ENCODE measurements at regions not wholly inside any gene's neighbourhood (a gene's known extent, or its start where the extent isn't known, plus 50 kb on each side); places are given as distances from the start of the nearest gene placed in this dataset.

- H3K4me3 Mint-ChIP-seq, result no peak overlapping the region
- H3K27me3 Mint-ChIP-seq (ENCODE audit: low read depth), result peaks cover 70% of the 10 kb centered on the region
- no peak for TF ChIP-seq CTCF (conservative IDR thresholded peaks at IDR 0.05)
- H3K9me3 Mint-ChIP-seq, result no peaks in the 10 kb centered on the region
- no peak for DNase-seq (ENCODE audit: low read depth, low spot score)
- peaks cover 17% of the 10 kb centered on the region for H3K4me1 Mint-ChIP-seq
- no peak overlapping the region for H3K27ac Mint-ChIP-seq (ENCODE audit: unreplicated experiment)
- H3K36me3 Mint-ChIP-seq (ENCODE audit: low read depth), result no peaks in the 10 kb centered on the region
These were observed 107.6 kb downstream of the ZNF280B start for GRCh38 chr22:22400964-22401363.

GRCh38 chr22:22401381-22401780 is 107.2 kb downstream of the ZNF280B start:
- Mint-ChIP-seq H3K4me3 (no peak overlapping the region), H3K27ac (ENCODE audit: unreplicated experiment) (no peak overlapping the region), H3K36me3 (ENCODE audit: low read depth) (no peaks in the 10 kb centered on the region), H3K9me3 (no peaks in the 10 kb centered on the region), H3K27me3 (ENCODE audit: low read depth) (peaks cover 74% of the 10 kb centered on the region), H3K4me1 (peaks cover 17% of the 10 kb centered on the region)
- DNase-seq (ENCODE audit: low read depth, low spot score), result no peak
- TF ChIP-seq CTCF (conservative IDR thresholded peaks at IDR 0.05), result no peak

GRCh38 chr22:22403306-22403705 is 105.2 kb downstream of the ZNF280B start:
- no peaks in the 10 kb centered on the region for H3K36me3 Mint-ChIP-seq (ENCODE audit: low read depth)
- H3K4me1 Mint-ChIP-seq, result no peaks in the 10 kb centered on the region
- peaks cover 80% of the 10 kb centered on the region for H3K27me3 Mint-ChIP-seq (ENCODE audit: low read depth)
- no peak overlapping the region for H3K4me3 Mint-ChIP-seq
- no peak for DNase-seq (ENCODE audit: low read depth, low spot score)
- TF ChIP-seq CTCF (conservative IDR thresholded peaks at IDR 0.05), result no peak
- H3K27ac Mint-ChIP-seq (ENCODE audit: unreplicated experiment), result no peak overlapping the region
- H3K9me3 Mint-ChIP-seq, result no peaks in the 10 kb centered on the region

GRCh38 chr22:22403771-22404170 is 104.8 kb downstream of the ZNF280B start:
- Mint-ChIP-seq H3K27ac (ENCODE audit: unreplicated experiment) (no peak overlapping the region), H3K4me3 (no peak overlapping the region), H3K9me3 (no peaks in the 10 kb centered on the region), H3K4me1 (no peaks in the 10 kb centered on the region), H3K36me3 (ENCODE audit: low read depth) (no peaks in the 10 kb centered on the region), H3K27me3 (ENCODE audit: low read depth) (peaks cover 85% of the 10 kb centered on the region)
- no peak for TF ChIP-seq CTCF (conservative IDR thresholded peaks at IDR 0.05)
- DNase-seq (ENCODE audit: low read depth, low spot score), result no peak

- H3K36me3 Mint-ChIP-seq (ENCODE audit: low read depth), result no peaks in the 10 kb centered on the region
- TF ChIP-seq CTCF (conservative IDR thresholded peaks at IDR 0.05), result no peak
- no peaks in the 10 kb centered on the region for H3K9me3 Mint-ChIP-seq
- no peaks in the 10 kb centered on the region for H3K4me1 Mint-ChIP-seq
- H3K4me3 Mint-ChIP-seq, result no peak overlapping the region
- peaks cover 88% of the 10 kb centered on the region for H3K27me3 Mint-ChIP-seq (ENCODE audit: low read depth)
- DNase-seq (ENCODE audit: low read depth, low spot score), result no peak
- no peak overlapping the region for H3K27ac Mint-ChIP-seq (ENCODE audit: unreplicated experiment)
These were observed 103.8 kb downstream of the ZNF280B start for GRCh38 chr22:22404598-22405284.

Data from neural crest cell (in vitro differentiated cells).